BE2C (cell line): ENCODE measurements at regions not wholly inside any gene's neighbourhood (a gene's known extent, or its start where the extent isn't known, plus 50 kb on each side); places are given as distances from the start of the nearest gene placed in this dataset.

Experiments used
- DNase-seq: peaks from one replicate; pipeline ENCODE4 v3.0.0-alpha.2; 2020
- H3K27me3 ChIP-seq: fragments of 250-450 bp; sonication (Bioruptor Pico); 2 replicates; pipeline ENCODE4 v1.5.1; 2020; ENCODE audit warnings: mild to moderate bottlenecking
- H3K36me3 ChIP-seq: fragments of 250-450 bp; sonication (Bioruptor Pico); 2 replicates; pipeline ENCODE4 v1.5.1; 2020; ENCODE audit warnings: mild to moderate bottlenecking
- H3K4me1 ChIP-seq: fragments of 250-450 bp; sonication (Bioruptor Pico); 2 replicates; pipeline ENCODE4 v1.5.1; 2020
- H3K4me3 ChIP-seq: 2 replicates; pipeline ENCODE4 v1.5.1; 2011; ENCODE audit warnings: low read depth, low read length
- H3K9me3 ChIP-seq: fragments of 250-450 bp; sonication (Bioruptor Pico); 2 replicates; pipeline ENCODE4 v1.5.1; 2020
- TF ChIP-seq, protein P1 (sequence below): IDR thresholded peaks from 2 replicates; pipeline ENCODE4 v1.5.1; 2012; ENCODE audit warnings: mild to moderate bottlenecking, low read depth, low read length

DNA sequence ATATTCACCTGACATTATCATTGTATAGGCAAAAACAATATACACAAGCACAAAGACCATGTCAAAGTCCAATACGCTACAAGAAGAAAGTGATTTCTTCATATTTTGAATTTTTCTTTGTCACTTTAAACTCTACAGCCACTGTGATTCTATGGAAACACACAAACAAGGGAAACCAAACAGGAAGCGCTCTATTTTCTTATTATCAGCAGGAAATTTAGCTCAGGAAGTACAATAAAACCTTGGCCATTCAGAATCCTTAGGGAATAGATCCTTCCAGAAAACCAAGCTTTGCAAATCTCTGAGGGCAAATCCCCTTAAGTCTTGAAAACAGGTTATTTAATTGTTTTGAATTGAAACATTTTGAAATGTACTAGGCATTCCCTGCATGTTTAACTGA is 336.2 kb downstream of the EPHA4 start:
- Histone ChIP-seq H3K27me3 (no peaks in the 10 kb centered on the region), H3K36me3 (no peaks in the 10 kb centered on the region), H3K4me3 (no peak overlapping the region), H3K9me3 (no peaks in the 10 kb centered on the region), H3K4me1 (no peaks in the 10 kb centered on the region)
- TF ChIP-seq, protein P1, sequence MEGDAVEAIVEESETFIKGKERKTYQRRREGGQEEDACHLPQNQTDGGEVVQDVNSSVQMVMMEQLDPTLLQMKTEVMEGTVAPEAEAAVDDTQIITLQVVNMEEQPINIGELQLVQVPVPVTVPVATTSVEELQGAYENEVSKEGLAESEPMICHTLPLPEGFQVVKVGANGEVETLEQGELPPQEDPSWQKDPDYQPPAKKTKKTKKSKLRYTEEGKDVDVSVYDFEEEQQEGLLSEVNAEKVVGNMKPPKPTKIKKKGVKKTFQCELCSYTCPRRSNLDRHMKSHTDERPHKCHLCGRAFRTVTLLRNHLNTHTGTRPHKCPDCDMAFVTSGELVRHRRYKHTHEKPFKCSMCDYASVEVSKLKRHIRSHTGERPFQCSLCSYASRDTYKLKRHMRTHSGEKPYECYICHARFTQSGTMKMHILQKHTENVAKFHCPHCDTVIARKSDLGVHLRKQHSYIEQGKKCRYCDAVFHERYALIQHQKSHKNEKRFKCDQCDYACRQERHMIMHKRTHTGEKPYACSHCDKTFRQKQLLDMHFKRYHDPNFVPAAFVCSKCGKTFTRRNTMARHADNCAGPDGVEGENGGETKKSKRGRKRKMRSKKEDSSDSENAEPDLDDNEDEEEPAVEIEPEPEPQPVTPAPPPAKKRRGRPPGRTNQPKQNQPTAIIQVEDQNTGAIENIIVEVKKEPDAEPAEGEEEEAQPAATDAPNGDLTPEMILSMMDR = no peak
- DNase-seq = no peak

- H3K4me1 ChIP-seq = no peaks in the 10 kb centered on the region
- TF ChIP-seq, protein P1 = no peak
- no peak overlapping the region for H3K4me3 ChIP-seq
- no peaks in the 10 kb centered on the region for H3K27me3 ChIP-seq
- DNase-seq = no peak
- no peaks in the 10 kb centered on the region for H3K9me3 ChIP-seq
- no peaks in the 10 kb centered on the region for H3K36me3 ChIP-seq
Measured at GRCh38 chr2:221241072-221241471, 331.0 kb downstream of the EPHA4 start.

DNA sequence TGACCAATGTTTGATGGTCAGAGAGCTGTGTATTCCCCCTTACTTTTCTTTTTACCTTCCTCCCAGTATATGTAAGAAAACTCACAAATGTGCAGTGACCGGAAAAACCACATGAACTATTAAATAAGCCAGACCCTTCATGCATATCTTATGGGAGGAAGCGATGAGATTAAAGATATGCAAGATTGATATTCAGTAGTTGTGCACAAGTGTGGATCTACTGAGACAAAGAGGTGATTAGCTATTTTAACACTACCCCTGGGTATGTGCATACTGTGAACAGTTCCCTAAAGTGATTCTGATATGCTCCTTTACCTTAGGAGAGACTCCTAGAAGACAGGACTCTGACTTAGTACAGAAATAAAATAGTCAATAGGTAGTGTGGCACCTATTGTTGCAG is 328.3 kb downstream of the EPHA4 start:
- no peak overlapping the region for H3K4me3 ChIP-seq
- H3K27me3 ChIP-seq = no peaks in the 10 kb centered on the region
- TF ChIP-seq, protein P1 = no peak
- H3K36me3 ChIP-seq = no peaks in the 10 kb centered on the region
- DNase-seq = no peak
- H3K9me3 ChIP-seq = no peaks in the 10 kb centered on the region
- H3K4me1 ChIP-seq = no peaks in the 10 kb centered on the region

GRCh38 chr2:221245045-221245444 is 327.1 kb downstream of the EPHA4 start:
- no peaks in the 10 kb centered on the region for H3K27me3 ChIP-seq
- no peaks in the 10 kb centered on the region for H3K36me3 ChIP-seq
- no peaks in the 10 kb centered on the region for H3K4me1 ChIP-seq
- H3K4me3 ChIP-seq = no peak overlapping the region
- no peaks in the 10 kb centered on the region for H3K9me3 ChIP-seq
- TF ChIP-seq, protein P1 = no peak
- DNase-seq = no peak

DNA sequence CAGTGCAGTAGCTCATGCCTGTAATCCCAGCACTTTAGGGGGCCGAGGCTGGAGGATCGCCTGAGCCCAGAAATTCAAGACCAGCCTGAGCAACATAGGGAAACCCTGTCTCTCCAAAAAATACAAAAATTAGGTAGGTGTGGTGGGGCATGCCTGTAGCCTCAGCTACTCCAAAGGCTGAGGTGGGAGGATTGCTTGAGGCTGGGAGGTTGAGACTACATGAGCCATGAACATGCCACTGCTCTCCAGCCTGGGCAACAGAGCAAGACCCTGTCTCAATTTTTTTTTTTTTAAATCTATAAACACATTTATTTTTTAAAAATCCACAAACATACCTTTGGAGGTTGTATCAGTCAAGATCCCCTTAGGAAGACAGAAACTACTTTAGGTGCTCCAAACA is 326.3 kb downstream of the EPHA4 start:
- Histone ChIP-seq H3K4me1 (no peaks in the 10 kb centered on the region), H3K9me3 (no peaks in the 10 kb centered on the region), H3K27me3 (no peaks in the 10 kb centered on the region), H3K4me3 (no peak overlapping the region), H3K36me3 (no peaks in the 10 kb centered on the region)
- no peak for DNase-seq
- TF ChIP-seq, protein P1 = no peak

DNA sequence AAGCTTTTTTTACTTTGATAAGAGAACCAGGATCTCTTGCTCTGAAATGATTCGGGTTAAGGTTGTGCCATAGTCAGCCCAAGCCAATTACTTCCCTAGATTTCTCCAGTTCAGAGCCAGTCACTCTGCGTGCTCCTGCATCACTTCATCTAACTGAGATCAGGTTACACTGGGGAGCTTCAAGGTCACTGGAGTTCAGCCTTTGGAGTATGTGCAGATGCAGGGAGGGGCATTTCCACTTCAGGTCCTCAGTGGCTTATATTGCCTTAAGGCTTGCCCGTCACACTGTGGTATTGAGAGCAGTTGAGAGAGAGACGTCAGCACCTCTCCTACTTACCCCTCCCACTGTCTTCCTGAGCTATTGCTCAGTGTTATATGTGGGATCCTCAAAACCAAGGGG is 317.8 kb downstream of the EPHA4 start:
- no peak for DNase-seq
- H3K4me3 ChIP-seq = no peak overlapping the region
- TF ChIP-seq, protein P1 = no peak
- H3K27me3 ChIP-seq = no peaks in the 10 kb centered on the region
- no peaks in the 10 kb centered on the region for H3K4me1 ChIP-seq
- H3K9me3 ChIP-seq = no peaks in the 10 kb centered on the region
- no peaks in the 10 kb centered on the region for H3K36me3 ChIP-seq
